Left forelimb (tissue), 1 donor: ENCODE measurements at regions not wholly inside any gene's neighbourhood (a gene's known extent, or its start where the extent isn't known, plus 50 kb on each side); places are given as distances from the start of the nearest gene placed in this dataset.
"Not testable (repeated sequence)": the region's sequence is repeated elsewhere in the genome, so short reads cannot be mapped to it uniquely, and the experiment has no call there.

Experiments
- DNase-seq: peaks from one replicate; pipeline ENCODE4 v3.0.0-alpha.2; 2018; ENCODE audit warnings: low spot score

GRCh38 chr13:109436055-109436622 lies 350.2 kb downstream of the IRS2 start:
- no peak for DNase-seq

- DNase-seq, result no peak
Observed at GRCh38 chr13:109431217-109431616, 355.2 kb downstream of the IRS2 start.

GRCh38 chr13:109428146-109428545 lies 358.2 kb downstream of the IRS2 start:
- no peak for DNase-seq

DNA sequence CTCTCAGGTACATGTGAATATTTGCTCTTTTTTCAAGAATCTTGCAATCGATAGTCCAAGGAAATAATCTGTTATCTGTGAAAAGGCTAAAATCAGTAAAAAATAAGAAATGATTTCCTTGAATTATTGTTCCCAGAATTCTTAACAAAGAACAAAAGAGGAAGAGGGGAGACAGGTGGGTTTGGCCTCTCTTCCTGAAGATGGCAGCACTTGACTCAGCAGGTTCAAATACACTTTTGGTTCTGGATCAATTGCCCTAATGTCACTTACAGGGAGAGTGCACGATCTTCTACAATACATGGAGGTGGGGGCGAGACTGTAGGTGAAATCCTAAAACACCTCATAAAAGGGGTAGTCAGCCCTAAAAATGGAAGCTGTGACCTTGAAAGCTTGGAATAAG lies 358.7 kb downstream of the IRS2 start:
- DNase-seq, result no peak

DNA sequence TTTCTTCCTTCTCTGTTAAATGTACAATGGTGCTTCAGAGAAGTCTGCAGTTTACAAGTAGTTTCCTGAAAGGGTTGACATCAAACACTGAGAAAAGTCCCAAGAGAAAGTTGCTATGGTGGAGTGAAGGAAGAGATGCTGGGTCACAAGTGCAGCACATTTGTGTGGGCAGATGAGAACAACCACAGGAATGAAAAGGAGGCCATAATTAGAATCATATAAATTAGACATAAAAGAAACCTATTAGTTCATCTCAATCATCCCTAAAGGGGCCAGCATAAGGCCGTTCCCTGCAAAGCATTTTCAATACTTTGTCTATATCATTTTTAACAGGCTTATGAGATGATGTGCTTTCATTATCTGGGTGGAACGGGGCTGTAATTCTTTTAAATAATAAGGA lies 359.2 kb downstream of the IRS2 start:
- DNase-seq, result no peak

DNA sequence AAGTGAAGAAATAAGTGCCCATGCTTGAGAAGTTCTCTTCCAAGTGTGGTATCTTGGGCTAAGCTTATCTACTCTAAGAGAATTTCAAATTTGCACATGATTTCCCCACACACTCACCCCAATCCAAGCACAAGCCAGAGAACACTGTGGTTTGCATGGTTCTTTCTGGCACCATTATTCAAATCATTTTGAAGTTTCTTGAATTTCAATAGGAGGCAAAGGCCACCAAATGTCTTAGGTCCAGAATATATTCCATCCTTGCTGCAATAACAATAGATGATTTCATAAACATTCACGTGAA lies 359.7 kb downstream of the IRS2 start:
- DNase-seq, result no peak

- no peak for DNase-seq
Observed at GRCh38 chr13:109425821-109426689, 360.3 kb downstream of the IRS2 start.

GRCh38 chr13:109422161-109422560 lies 364.2 kb downstream of the IRS2 start:
- no peak for DNase-seq

GRCh38 chr13:109419896-109420295 lies 366.5 kb downstream of the IRS2 start:
- DNase-seq, result no peak

DNA sequence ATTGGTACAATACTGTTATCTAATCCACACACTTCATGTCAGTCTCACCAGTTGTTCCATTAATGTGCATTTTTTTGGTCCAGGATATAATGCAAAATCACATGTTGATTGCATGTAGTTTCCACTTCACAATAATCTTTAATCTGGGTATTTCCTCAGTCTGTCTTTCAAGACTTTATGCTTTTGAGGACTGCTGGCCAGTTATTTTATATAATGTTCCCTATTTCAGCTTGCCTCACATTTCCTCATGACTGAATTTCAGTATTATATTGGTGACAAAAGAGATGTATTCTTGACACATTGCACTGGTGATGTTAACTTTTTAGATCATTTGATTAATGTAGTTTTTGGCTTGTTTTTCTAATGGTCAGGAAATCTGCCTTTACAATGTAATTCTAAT lies 368.3 kb downstream of the IRS2 start:
- no peak for DNase-seq

DNA sequence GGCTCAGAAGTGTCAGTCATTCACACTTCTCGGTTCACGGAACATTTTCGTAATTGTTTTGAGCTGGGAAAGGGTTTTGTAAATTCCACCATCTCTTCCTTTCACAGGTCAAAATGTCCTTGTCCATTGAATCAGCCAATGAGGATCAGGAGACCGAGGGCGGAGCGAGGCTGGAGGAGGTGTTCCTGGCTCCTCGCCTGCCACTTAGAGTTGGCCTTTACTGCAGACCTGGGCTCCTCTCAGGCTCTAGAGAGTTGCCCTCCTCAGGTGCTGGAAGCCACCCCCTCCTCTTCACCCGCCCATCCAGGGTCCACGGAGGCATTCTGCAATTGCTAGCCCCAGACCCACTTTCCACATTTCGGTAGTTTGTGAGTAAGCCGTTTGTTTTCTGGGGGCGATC lies 370.4 kb downstream of the IRS2 start:
- no peak for DNase-seq

DNA sequence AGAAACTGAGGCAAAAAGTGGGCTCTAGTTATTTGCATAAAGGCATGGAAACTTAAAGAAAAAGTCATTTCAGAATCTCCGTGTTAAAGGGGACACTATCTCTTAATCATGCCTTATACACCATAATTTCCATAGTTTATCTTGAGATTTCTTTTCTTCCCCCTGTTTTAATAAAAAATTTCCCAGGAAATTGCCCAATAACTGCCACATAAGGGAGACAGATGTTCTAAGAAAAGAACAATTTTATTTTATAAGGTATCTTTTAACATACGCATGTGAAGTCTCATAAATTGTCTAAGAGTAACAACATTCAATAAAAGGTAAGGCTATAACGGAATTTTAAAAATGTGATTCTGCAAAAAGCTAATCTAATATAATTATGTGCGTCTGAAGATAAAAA lies 371.3 kb downstream of the IRS2 start:
- no peak for DNase-seq

DNA sequence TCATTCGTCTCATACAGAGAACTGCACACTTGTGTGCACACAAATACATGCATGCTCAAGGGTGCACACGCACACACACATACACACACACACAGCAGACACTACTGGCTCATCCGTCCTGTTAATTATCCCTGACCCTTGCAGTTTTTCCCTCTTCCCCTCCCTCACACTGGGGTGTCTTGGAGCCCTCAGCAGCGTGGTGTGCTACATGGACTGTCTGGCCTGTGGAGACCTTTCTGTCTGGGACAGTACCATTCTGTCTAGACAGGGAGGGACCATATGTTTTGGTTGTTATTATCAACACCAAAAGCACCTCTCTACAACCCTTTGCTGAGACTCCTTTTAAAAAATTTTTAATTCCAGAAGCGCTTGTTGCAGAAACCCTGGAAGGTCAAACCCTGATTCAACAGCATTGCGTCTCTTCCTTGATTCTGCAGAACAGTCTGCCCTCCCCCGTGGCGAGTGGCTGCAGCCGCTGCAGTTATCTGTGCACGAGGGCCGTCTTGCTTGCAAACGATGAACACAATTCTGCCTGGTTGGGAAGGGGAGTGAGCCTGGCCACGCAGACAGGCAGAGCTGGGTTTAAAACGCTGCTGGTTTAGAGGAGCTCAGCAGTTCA lies 374.0 kb downstream of the IRS2 start:
- no peak for DNase-seq

DNA sequence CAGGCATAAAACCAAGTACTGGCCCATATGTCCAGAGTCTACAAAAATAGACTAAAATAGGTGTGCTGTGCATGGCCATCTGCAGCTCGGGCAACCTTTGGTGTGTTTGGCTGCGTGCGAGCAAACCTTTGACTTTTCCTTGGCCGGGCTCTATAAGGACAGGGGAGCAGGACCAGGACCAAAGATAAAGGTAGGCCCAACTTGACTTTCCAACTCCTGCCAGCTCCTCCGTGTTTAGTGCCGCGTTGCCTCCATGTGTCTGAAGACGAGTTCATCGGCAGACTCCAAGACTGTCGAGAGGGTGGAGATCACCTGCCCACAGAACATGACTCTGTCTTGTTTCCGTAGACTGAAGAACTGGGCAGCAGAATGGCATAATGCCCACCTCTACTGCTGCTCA lies 375.5 kb downstream of the IRS2 start:
- DNase-seq, result no peak

DNA sequence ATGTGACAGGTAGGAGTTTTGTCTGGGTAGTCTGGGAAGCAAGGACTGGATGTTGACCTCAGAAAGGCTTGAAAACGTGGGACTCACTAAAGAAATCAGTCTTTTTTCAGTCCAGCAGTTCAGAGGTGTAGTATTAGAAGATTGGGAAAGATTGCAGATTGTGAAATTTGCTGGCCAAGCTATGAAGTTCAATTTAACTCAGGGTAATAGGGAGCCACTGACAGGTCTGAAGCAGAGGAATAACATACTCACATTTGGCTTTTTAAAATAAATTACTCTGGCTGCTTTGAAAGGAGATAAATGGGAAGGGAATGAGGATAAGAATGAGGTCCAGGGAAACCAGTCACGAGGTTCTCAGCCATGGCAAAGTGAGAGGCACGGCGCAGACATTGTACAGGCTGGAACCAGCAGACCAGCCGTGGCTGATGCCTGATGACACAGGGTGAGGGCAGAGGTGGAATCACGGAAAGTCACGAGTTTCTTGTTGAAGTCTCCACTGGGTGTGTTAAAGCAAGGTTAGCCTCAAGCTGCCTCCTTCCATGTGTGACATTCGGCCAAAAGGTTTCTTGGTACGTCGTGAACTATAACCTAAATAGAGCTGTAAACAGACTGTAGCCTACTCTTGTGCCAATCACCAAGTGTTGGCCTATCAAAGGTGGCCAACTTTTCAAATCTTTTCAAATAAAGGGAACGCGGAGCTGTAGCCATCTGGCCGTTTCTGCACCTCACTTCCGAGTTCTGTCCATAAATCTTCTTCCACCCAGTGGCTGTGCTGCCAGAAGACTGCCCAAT lies 377.6 kb downstream of the IRS2 start:
- no peak for DNase-seq

DNA sequence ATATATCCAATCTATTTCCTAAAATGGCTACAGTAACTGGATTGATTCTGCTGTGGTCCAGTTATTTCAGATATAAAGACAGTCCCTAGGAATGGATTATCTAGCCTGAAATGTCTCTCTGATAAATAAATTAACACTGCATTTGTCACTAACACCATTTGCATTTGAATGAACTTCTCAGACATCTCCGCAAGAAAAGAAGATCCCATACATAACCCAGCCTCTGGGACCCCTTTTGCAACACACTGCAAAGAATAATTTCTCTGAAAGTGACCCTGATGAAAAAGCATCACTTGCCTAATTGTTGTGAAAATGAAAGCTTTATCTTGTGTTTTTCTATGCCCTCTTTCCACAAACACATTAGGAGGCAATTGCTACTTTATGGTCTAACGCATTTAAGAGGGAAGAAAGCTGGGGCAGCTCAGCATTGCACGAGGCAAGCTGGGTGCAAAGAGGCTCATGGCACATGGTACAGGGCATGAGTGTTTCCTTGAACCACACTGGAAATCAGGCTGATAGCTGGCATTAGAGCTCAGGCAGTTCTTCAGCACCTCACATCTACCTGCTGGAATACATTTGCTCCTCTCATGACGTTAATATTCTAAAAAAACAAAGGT lies 379.9 kb downstream of the IRS2 start:
- no peak for DNase-seq

- DNase-seq, result no peak
Observed at GRCh38 chr13:109403012-109403421, 383.4 kb downstream of the IRS2 start.

DNA sequence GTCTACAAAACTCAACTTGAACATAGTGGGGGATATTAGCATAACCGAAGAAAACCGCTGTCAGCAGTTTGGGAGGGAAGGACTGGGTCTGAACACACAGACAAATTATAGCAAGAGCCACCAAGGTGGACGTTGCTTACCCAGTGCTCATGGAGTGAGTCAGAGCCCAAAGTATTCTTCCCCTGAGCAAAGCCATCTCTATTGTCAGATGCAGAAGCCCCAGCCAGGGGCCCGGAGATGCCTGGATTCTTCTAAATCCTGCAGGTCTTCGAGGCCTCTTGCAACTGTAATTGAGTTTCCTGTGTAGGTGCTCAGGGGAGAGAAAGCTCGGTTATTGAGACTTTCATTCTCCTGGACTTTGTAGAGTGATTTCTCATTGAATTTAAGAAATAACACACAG lies 384.5 kb downstream of the IRS2 start:
- no peak for DNase-seq

- DNase-seq, result no peak
Observed at GRCh38 chr13:109401307-109401706, 385.1 kb downstream of the IRS2 start.

DNA sequence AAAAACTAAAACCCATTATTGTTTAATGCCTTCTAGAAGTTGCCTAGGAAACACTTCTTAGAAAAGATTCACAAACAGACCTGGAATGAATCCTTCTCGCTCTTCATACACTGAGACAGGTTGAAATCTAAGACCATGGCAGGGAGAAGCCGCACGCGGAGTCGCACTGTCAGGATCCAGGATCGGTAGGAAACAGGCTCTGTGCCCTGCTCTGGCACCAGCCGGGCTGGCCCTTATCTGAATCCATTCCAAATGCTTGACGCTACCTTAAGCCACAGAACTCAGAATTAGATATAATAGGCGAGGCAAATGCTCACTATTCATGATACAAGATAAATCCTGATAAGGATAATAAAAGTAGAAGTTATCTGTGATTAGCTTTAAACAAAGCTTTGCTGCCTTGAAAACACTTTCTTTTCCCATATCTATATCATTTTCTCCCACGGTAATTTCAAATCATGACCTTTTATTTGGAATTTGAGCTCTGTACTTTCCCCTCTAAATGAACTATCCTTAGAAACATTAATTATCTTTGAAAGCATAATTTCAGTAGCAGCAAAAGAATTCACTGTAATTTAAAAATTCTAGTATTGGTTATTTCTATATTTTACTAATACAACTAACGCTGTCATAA lies 385.6 kb downstream of the IRS2 start:
- no peak for DNase-seq

DNA sequence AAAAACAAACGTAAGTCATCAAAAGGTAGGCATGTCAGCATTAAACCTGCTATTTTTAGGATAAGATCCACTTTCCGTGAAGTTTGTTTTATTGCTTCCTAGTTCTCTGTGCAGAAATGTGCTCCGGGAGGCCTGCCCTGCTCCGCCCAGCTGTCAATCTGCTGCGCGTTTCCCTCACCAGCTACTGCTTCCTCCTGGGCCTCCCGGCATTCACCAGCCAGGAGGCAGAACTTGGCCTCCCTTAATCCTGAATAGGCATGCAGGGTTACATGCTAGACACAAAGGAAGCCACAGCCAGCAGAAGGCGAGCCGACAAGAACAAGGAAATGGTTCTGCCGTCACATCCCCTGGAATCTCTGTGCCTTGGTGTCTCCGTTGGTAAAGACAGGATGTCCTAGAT lies 386.2 kb downstream of the IRS2 start:
- no peak for DNase-seq

DNA sequence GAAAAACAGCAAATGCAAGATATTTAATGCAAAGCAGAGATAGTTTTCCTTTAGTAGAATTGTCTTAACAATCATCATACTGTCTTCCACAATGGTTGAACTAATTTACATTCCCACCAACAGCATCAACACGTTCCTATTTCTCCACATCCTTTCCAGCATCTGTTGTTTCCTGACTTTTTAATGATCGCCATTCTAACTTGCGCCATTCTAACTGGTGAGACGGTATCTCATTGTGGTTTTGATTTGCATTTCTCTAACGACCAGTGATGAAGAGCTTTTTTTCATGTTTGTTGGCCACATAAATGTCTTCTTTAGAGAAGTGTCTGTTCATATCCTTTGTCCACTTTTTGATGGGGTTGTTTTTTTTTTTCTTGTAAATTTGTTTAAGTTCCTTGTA lies 388.3 kb downstream of the IRS2 start:
- not testable (repeated sequence) for DNase-seq
